HG03097 (cell line): ENCODE measurements at regions not wholly inside any gene's neighbourhood (a gene's known extent, or its start where the extent isn't known, plus 50 kb on each side); places are given as distances from the start of the nearest gene placed in this dataset.
"Not testable (repeated sequence)": the region's sequence is repeated elsewhere in the genome, so short reads cannot be mapped to it uniquely, and the experiment has no call there.

Source experiments
- ATAC-seq: cut with Tn5 transposase; IDR thresholded peaks from one replicate; pipeline ENCODE4 v1.9.1; 2021; ENCODE audit not compliant: unreplicated experiment, low FRiP score

DNA sequence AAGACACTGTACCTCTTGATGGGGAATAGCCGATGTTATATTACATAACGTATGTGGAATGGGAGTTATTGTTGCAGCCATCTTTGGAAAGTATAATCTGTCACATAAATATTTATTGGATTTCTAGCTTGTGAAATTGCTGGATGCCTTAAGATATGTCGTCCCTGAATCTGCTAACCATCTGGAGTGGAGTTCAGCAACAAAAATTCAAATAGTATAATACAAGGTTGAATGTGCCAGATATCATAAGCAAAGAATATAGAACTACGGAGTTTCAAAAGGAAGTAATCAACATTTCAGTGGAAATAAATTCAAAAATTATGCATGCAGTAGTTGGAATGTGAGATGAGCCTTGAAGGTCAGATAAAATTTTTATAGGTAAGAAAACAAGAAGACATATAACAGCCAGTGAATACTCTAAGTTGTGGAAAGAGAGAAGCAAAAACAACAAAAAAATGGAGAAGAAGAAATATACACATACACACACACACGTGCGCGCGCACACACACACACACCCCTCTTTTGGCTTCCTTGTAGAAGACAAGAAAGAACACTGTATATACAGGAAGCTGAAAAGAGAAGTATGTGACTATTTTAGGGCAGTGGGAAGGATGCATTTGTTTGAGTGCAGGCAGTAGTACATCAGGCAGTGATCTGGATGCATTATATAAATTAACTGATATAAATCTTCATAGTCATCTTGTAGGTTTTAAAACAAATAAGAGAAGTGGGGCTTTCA is 516.7 kb downstream of the KCNT2 start:
- no peak for ATAC-seq

- ATAC-seq, result no peak
Measured at GRCh38 chr1:196090226-196090625, 518.0 kb downstream of the KCNT2 start.

- ATAC-seq, result no peak
Measured at GRCh38 chr1:196088541-196088940, 519.7 kb downstream of the KCNT2 start.

DNA sequence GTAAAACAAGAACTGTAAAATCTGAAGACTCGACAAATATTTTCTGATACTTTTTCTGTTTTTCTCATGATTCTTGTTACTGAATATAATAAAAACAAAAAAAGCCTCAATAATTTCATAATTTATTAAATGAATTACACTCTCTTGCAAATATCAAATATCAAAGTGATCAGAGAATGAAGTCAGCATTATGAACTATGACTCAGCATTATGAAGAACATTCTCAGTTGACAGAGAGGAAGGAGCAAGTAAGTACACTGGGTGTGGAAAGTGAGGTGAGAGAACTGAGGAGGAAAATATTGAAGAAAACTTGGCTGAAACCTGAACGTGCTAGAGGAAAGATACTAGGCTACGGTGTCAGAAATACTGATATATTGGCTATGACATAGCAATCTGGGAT is 529.5 kb downstream of the KCNT2 start:
- ATAC-seq, result no peak

- no peak for ATAC-seq
Measured at GRCh38 chr1:196075621-196076020, 532.6 kb downstream of the KCNT2 start.

- no peak for ATAC-seq
Measured at GRCh38 chr1:196074182-196074581, 534.1 kb downstream of the KCNT2 start.

GRCh38 chr1:196071447-196071846 is 536.8 kb downstream of the KCNT2 start:
- no peak for ATAC-seq

DNA sequence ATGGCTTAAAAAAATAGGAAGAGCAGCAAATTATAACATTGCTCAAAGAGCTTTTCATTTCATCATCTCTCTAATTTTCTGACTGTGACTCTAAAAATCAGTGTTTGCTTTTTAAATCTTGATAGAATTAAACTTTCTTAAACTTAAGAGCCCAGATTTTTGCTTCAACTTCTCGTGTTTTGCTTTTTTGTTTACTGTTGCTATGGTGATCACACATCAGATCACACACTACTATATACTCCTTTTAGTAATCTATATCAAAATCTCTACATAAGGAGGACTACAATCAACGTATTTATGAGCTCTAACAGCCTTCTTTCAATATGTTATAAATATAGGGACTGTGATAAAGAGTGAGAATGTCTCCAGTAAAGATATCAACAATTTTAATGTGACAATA is 537.3 kb downstream of the KCNT2 start:
- no peak for ATAC-seq

DNA sequence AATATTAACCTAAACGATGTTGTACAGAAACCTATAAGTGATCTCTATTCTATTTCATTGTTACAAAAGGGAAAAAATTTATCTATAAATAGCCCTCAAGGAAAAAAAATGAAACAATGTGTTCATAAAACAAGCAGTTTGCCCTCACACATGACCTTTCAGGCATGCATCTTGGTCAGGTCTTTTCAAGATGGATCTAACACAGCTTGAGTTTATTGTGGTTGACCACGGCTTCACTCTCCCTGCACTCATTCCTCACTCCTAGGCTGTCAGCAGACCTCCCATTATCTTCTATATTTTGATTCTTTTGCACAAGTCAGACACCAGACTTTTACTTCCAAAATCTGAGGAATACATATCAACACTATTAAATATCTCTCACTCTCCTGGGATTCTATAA is 544.3 kb downstream of the KCNT2 start:
- no peak for ATAC-seq

- ATAC-seq, result no peak
Measured at GRCh38 chr1:196063294-196063693, 544.9 kb downstream of the KCNT2 start.

GRCh38 chr1:196060539-196060938 is 547.7 kb downstream of the KCNT2 start:
- ATAC-seq, result no peak

DNA sequence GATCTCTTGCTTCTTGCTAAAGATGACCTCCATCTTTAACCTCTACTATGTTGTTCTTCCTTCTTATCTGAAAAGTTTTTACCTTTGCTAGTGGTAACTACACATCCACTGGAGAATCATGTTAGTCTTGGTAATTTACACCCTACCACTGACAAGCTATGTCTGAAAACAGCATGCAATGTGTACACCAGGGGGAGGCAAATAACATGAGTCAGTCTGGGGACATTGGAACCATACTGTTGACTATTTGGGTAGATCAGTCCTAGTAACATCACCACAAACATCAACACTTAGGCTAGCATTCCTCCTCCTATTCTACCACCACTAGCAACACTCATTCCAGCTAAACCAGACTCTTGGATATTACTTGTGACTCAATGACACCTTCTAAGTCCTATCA is 549.0 kb downstream of the KCNT2 start:
- no peak for ATAC-seq

DNA sequence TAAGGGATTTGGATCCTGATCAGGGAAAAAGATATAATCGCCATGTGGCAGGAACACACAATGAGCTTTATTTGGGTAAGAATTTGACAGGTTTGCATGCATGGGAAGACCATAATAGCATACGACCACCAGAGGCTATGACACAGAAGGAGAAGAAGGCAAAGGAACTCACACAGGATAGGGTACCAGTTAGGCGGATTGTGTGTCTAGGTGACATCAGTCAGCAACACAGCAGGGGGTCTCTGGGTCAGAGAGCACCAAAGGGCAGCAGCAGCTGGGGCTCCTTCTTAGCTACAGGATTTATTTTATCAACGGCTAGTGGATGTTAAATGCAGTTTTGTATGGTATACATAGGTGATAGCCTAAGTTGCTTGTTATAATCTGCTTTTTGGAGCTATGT is 551.3 kb downstream of the KCNT2 start:
- ATAC-seq, result no peak

GRCh38 chr1:196049407-196049806 is 558.8 kb downstream of the KCNT2 start:
- ATAC-seq, result no peak

GRCh38 chr1:196043268-196043667 is 565.0 kb downstream of the KCNT2 start:
- no peak for ATAC-seq

GRCh38 chr1:196034080-196034706 is 574.0 kb downstream of the KCNT2 start:
- ATAC-seq, result no peak

- ATAC-seq, result not testable (repeated sequence)
Measured at GRCh38 chr1:196031387-196031786, 576.9 kb downstream of the KCNT2 start.

GRCh38 chr1:196030455-196030854 is 577.8 kb downstream of the KCNT2 start:
- ATAC-seq, result no peak

DNA sequence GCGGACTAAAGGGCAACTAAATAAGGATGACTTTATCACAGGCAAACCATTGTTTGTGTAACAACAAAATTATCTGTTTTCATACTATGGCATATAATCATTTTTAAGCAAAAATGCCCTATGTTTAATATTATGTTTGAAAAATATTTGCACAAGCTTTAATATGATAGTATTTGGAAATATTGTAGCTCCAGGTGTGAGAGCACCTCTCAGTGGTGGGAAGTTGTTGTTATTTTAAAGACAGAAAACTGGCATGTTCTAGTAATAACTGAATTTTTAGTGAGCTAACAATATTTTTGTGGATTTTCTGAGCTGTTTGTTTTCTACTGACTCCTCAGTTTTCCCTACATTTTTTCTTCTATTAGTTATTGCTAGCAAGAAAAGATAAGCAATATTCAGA is 578.8 kb downstream of the KCNT2 start:
- no peak for ATAC-seq

- ATAC-seq, result no peak
Measured at GRCh38 chr1:196027127-196027526, 581.1 kb downstream of the KCNT2 start.

DNA sequence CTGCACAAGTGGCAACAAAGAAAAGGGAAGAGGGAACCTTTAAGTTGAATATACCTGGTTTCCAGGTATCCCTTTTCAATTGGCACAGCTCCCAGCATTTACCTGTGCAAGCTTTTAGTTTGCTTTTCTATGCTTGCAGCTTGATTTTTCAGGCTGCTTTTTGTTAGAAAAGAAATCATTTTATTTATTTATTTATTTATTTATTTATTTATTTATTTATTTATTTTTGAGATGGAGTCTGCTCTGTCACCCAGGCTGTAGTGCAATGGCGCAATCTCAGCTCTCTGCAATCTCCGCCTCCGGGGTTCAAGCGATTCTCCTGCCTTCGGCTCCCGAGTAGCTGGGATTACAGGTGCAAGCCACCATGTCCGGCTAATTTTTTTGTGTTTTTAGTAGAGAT is 587.1 kb downstream of the KCNT2 start:
- ATAC-seq, result not testable (repeated sequence)

- ATAC-seq, result no peak
Measured at GRCh38 chr1:196009362-196009761, 598.9 kb downstream of the KCNT2 start.
